ENCODE measurements at regions not wholly inside any gene's neighbourhood (a gene's known extent, or its start where the extent isn't known, plus 50 kb on each side); places are given as distances from the start of the nearest gene placed in this dataset.
A peak's percentile ranks its signal among the peaks of the same experiment; 100 is the strongest.

DNA sequence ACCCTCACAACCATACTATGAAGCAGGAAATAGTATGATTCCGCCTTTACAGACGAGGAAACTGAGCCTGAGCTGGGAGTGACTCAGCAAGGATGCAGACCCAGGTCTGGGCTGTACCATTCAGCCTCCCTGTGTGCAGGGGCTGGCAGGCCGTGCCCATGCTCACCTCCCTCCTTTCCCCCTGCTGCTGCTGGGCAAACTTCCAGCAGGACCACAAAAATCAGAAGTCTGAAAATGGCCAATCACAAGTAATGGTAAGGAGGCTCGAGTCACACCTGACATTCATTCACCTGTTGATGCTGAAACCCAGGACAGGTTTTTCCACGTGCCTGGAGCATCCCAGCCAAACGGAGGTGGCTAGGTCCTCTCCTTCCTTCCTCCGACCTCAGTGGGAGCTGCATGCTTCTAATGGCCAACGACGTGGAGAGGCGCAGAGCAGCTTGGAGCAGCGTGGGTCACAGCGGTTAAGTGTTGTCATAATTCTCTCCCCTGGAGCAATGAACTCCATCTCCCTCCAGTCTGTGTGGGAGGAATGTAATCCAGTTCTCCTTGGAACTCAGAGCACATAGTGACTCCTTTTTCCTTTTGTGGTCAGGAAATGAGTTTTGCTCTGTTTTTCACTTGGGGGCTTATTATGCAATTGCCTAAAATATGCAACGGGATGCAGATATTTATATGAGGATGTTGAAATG lies 371.7 kb downstream of the BCOR start:
- Histone ChIP-seq H3K36me3 (ENCODE audit: control insufficient read depth in 2 of 2, insufficient read depth in 2 of 2, low read length in 2 of 2) (no peaks in the 10 kb centered on the region), H3K27me3 (ENCODE audit: control insufficient read depth in 1 of 2, insufficient read depth in 2 of 2, low read length in 2 of 2) (peaks cover 0 to 32% of the 10 kb centered on the region in 2 donors), H3K4me1 (ENCODE audit: control insufficient read depth, insufficient read depth, low read length) (peaks cover 16% of the 10 kb centered on the region), H3K27ac (ENCODE audit: low read length) (no peak overlapping the region), H3K9me3 (ENCODE audit: control insufficient read depth in 2 of 2, low read length in 2 of 2) (peaks cover 0 to 7% of the 10 kb centered on the region in 2 donors), H3K9ac (ENCODE audit: low read length in 2 of 2) (no peak overlapping the region), H3K4me3 (ENCODE audit: low read length in 2 of 2) (no peak overlapping the region)

DNA sequence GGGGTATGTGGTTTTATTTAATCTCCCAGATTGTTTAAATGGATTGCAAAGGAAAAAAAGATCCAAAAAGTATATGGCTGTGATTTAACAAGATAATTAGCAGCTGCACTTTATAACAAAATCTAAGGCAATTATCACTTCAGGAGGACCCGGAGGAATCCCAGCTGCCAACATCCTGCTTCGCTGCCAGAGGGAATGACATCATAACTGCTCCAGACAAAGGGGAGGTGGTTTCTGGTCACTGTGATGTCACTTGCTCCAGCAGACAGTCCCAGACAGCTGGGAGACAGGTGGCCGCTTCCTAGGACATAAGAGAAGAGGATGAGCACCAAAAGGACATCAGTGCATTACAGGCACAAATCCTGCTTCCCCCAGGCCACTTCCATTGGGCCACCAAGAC lies 371.0 kb downstream of the BCOR start:
- Histone ChIP-seq H3K9ac (ENCODE audit: low read length in 2 of 2) (no peak overlapping the region), H3K9me3 (ENCODE audit: control insufficient read depth in 2 of 2, low read length in 2 of 2) (peaks cover 0 to 7% of the 10 kb centered on the region in 2 donors), H3K27ac (ENCODE audit: low read length) (no peak overlapping the region), H3K27me3 (ENCODE audit: control insufficient read depth in 1 of 2, insufficient read depth in 2 of 2, low read length in 2 of 2) (peaks cover 0 to 32% of the 10 kb centered on the region in 2 donors), H3K36me3 (ENCODE audit: control insufficient read depth in 2 of 2, insufficient read depth in 2 of 2, low read length in 2 of 2) (no peaks in the 10 kb centered on the region), H3K4me3 (ENCODE audit: low read length in 2 of 2) (no peak overlapping the region), H3K4me1 (ENCODE audit: control insufficient read depth, insufficient read depth, low read length) (peaks cover 22% of the 10 kb centered on the region)

DNA sequence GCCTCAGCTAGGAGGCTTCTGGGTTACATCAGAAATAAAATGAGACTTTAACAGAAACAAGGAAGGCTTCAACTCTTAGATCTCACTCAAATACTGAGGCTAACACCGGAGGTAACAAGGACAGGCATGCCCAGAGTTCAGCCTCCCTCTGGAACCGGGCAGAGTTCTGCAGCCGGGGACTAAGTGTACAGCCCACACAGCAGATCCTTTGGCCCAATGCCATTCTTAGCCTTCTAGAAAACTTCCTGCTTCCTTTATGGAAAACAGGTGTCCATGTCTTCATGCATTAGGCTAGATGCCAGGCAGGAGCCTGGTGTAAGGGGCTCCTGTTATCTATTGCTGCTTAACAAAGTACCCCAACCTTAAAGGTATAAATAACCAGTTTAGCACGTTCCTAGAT lies 369.7 kb downstream of the BCOR start:
- H3K27me3 ChIP-seq (ENCODE audit: control insufficient read depth in 1 of 2, insufficient read depth in 2 of 2, low read length in 2 of 2) = peaks cover 0 to 32% of the 10 kb centered on the region in 2 donors
- no peak overlapping the region for H3K9ac ChIP-seq (ENCODE audit: low read length in 2 of 2)
- no peak overlapping the region for H3K4me3 ChIP-seq (ENCODE audit: low read length in 2 of 2)
- H3K9me3 ChIP-seq (ENCODE audit: control insufficient read depth in 2 of 2, low read length in 2 of 2) = peaks cover 0 to 7% of the 10 kb centered on the region in 2 donors
- H3K36me3 ChIP-seq (ENCODE audit: control insufficient read depth in 2 of 2, insufficient read depth in 2 of 2, low read length in 2 of 2) = no peaks in the 10 kb centered on the region
- H3K4me1 ChIP-seq (ENCODE audit: control insufficient read depth, insufficient read depth, low read length) = peaks cover 26% of the 10 kb centered on the region
- no peak overlapping the region for H3K27ac ChIP-seq (ENCODE audit: low read length)

DNA sequence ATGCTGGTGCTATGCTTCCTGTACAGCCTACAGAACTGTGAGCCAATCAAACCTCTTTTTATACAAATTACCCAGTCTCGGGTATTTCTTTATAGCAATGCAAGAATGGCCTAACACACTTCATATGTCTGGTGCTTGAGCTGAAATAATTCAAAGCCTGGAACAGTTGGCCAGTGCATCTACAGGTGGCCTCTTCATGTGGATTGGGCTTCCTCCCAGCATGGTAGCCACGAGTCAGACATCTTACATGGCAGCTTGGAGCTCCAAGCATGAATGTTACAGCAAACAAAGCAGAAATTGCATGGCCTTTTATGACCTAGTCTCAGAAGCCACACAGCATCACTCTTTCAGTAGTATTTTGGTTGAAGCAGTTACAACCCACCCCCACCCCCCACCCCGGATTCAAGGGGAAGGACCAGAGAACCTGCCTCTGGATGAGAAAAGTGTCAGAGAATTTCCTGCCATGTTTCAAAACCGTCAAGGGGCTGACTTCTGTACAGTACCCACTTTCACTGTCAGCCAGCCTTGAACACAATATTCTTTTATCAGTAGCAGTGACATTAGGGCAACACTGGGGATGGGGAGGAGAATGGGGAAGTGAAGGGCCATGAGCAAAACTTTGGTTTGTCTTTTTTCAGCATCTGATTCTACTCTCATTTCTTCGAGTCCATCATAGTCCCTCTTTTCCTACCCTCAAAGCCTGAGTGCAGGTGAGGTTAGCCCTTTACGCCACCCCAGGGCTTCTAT lies 368.7 kb downstream of the BCOR start:
- Histone ChIP-seq H3K36me3 (ENCODE audit: control insufficient read depth in 2 of 2, insufficient read depth in 2 of 2, low read length in 2 of 2) (no peaks in the 10 kb centered on the region), H3K27me3 (ENCODE audit: control insufficient read depth in 1 of 2, insufficient read depth in 2 of 2, low read length in 2 of 2) (peaks cover 0 to 30% of the 10 kb centered on the region in 2 donors), H3K9ac (ENCODE audit: low read length in 2 of 2) (no peak overlapping the region), H3K27ac (ENCODE audit: low read length) (no peak overlapping the region), H3K4me1 (ENCODE audit: control insufficient read depth, insufficient read depth, low read length) (peaks cover 26% of the 10 kb centered on the region), H3K4me3 (ENCODE audit: low read length in 2 of 2) (no peak overlapping the region), H3K9me3 (ENCODE audit: control insufficient read depth in 2 of 2, low read length in 2 of 2) (peaks cover 0 to 7% of the 10 kb centered on the region in 2 donors)

DNA sequence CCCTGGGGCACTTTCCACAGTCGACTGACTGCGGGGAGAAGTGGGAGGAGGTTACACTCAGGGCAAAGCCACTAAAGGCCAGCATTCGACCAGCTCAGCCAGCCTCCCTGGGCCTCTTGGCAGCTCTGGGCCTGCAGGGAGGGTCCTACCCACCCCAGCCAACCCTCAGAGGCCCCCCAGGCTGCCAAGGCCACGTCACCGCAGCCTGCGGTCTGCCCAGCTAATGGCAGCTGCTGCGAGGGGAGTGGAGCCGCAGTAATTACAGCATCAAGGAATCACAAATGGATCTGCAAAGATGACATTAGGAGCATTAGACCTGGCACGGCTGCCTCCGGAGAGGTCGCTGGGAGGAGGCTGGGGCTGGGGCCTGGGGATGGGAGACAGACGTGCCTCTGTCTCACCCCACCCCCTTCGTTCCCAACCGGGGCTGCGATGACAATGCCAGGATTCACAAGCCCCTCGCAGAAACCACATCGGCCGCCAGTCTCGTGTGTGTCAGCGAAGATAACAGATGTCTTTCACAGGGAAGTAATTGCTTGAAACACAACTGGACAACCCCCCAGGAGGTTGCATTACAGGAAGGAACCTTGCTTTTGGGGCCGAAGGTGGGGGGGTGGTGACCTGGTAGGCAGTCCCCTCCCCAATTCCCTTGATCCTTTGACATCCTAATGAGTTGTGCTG lies 367.6 kb downstream of the BCOR start:
- Histone ChIP-seq H3K4me3 (ENCODE audit: low read length in 2 of 2) (no peak overlapping the region), H3K9ac (ENCODE audit: low read length in 2 of 2) (no peak overlapping the region), H3K9me3 (ENCODE audit: control insufficient read depth in 2 of 2, low read length in 2 of 2) (peaks cover 0 to 7% of the 10 kb centered on the region in 2 donors), H3K4me1 (ENCODE audit: control insufficient read depth, insufficient read depth, low read length) (peaks cover 29% of the 10 kb centered on the region), H3K36me3 (ENCODE audit: control insufficient read depth in 2 of 2, insufficient read depth in 2 of 2, low read length in 2 of 2) (no peaks in the 10 kb centered on the region), H3K27me3 (ENCODE audit: control insufficient read depth in 1 of 2, insufficient read depth in 2 of 2, low read length in 2 of 2) (peaks cover 0 to 27% of the 10 kb centered on the region in 2 donors), H3K27ac (ENCODE audit: low read length) (no peak overlapping the region)

DNA sequence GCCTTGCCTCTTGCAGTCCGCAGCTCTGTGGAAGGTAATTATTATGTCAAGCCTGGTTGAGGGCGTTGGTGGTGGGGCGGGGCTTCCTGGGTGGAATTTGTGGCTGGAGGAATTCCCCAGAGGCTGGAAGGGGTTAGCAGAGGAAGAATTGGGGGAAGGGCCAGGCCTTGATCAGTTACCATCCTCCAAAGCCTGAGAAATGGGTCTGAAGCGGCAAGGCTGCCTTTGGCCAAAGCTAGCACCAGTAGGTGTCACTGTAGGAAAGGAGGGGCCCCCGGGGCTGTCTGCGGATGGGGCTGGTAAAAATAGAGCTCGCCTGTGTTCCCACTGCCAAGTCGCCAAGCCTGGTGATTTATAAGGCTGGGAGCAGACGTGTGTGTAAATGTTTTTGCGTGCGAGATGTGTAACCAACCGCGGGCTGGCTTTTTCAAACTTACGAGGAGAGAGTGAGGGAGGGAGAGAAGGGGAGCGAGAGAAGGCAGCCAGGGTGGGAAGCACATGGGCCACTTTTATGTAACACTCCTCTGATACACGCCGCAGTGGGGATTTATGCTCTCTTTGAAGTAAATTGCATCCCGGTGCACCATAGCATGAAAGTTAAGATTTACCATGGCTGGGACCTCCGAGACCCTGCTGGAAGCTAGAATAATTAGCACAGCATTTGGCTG lies 367.0 kb downstream of the BCOR start:
- no peak overlapping the region for H3K9ac ChIP-seq (ENCODE audit: low read length in 2 of 2)
- peaks cover 0 to 21% of the 10 kb centered on the region in 2 donors for H3K27me3 ChIP-seq (ENCODE audit: control insufficient read depth in 1 of 2, insufficient read depth in 2 of 2, low read length in 2 of 2)
- H3K4me3 ChIP-seq (ENCODE audit: low read length in 2 of 2) = peak overlapping the region in 1 of 2 donors; percentile 15
- H3K4me1 ChIP-seq (ENCODE audit: control insufficient read depth, insufficient read depth, low read length) = peaks cover 34% of the 10 kb centered on the region
- H3K27ac ChIP-seq (ENCODE audit: low read length) = peak overlapping the region; percentile 31
- peaks cover 0 to 7% of the 10 kb centered on the region in 2 donors for H3K9me3 ChIP-seq (ENCODE audit: control insufficient read depth in 2 of 2, low read length in 2 of 2)
- H3K36me3 ChIP-seq (ENCODE audit: control insufficient read depth in 2 of 2, insufficient read depth in 2 of 2, low read length in 2 of 2) = no peaks in the 10 kb centered on the region

DNA sequence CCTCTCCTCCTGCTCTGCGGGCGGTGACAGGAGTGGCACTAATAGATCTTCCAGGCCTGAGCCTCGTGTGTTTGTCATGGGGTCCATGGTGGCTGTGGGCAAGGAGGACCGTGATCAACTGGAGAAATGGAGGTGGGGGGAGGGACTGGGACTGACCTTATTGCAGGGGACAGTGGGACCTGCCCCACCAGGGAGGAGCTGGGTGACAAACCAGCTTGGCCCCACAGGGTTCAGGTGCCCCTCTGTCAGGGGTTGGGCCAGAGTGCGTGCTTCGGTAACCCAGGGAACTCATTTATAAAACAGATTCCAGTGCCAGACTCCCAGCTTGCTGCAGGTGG lies 366.5 kb downstream of the BCOR start:
- H3K27ac ChIP-seq (ENCODE audit: low read length) = peak overlapping the region; percentile 31
- H3K4me1 ChIP-seq (ENCODE audit: control insufficient read depth, insufficient read depth, low read length) = peaks cover 38% of the 10 kb centered on the region
- no peaks in the 10 kb centered on the region for H3K36me3 ChIP-seq (ENCODE audit: control insufficient read depth in 2 of 2, insufficient read depth in 2 of 2, low read length in 2 of 2)
- peak overlapping the region in 1 of 2 donors; percentile 15 for H3K4me3 ChIP-seq (ENCODE audit: low read length in 2 of 2)
- H3K9ac ChIP-seq (ENCODE audit: low read length in 2 of 2) = no peak overlapping the region
- peaks cover 0 to 17% of the 10 kb centered on the region in 2 donors for H3K27me3 ChIP-seq (ENCODE audit: control insufficient read depth in 1 of 2, insufficient read depth in 2 of 2, low read length in 2 of 2)
- peaks cover 0 to 7% of the 10 kb centered on the region in 2 donors for H3K9me3 ChIP-seq (ENCODE audit: control insufficient read depth in 2 of 2, low read length in 2 of 2)

DNA sequence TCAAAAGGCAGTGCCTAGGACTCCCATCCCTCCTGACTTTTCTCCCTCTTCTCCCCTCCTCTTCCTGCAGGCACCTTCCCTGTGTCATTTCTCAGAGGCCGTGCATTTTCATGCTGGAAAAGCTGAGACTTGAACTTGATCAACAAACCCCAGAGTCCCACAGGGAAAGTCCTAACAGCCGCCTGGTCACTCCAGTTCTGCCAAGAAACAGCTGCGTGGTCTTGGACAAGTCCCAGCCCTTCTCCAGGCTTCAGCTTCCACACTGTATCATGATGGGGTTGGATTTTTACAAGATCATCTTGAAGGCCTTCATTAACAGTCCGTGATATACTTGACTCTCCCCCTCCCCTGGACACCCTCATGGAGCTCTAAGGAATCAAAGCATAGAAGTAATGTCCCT lies 366.0 kb downstream of the BCOR start:
- no peak overlapping the region for H3K4me3 ChIP-seq (ENCODE audit: low read length in 2 of 2)
- peaks cover 42% of the 10 kb centered on the region for H3K4me1 ChIP-seq (ENCODE audit: control insufficient read depth, insufficient read depth, low read length)
- H3K36me3 ChIP-seq (ENCODE audit: control insufficient read depth in 2 of 2, insufficient read depth in 2 of 2, low read length in 2 of 2) = no peaks in the 10 kb centered on the region
- peaks cover 0 to 17% of the 10 kb centered on the region in 2 donors for H3K27me3 ChIP-seq (ENCODE audit: control insufficient read depth in 1 of 2, insufficient read depth in 2 of 2, low read length in 2 of 2)
- peaks cover 0 to 7% of the 10 kb centered on the region in 2 donors for H3K9me3 ChIP-seq (ENCODE audit: control insufficient read depth in 2 of 2, low read length in 2 of 2)
- H3K27ac ChIP-seq (ENCODE audit: low read length) = no peak overlapping the region
- no peak overlapping the region for H3K9ac ChIP-seq (ENCODE audit: low read length in 2 of 2)

DNA sequence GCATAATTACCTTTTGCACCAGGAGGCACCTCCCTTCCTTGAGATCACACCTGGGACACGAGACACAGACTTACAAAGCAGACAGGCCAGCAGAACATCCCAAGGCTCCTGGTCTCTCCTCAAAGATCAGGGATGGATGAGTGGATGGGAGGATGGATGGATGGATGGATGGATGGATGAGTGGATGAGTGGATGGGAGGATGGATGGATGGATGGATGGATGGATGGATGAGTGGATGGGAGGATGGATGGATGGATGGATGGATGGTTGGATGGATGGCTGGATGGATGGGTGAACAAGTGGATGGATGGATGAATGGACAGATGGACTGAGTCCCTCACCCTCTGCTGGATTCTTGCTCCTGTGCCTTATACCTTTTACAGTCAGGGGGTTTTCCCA lies 364.0 kb downstream of the BCOR start:
- peaks cover 37% of the 10 kb centered on the region for H3K4me1 ChIP-seq (ENCODE audit: control insufficient read depth, insufficient read depth, low read length)
- H3K9ac ChIP-seq (ENCODE audit: low read length in 2 of 2) = no peak overlapping the region
- H3K27me3 ChIP-seq (ENCODE audit: control insufficient read depth in 1 of 2, insufficient read depth in 2 of 2, low read length in 2 of 2) = peaks cover 0 to 7% of the 10 kb centered on the region in 2 donors
- H3K27ac ChIP-seq (ENCODE audit: low read length) = no peak overlapping the region
- no peak overlapping the region for H3K4me3 ChIP-seq (ENCODE audit: low read length in 2 of 2)
- H3K9me3 ChIP-seq (ENCODE audit: control insufficient read depth in 2 of 2, low read length in 2 of 2) = peaks cover 0 to 6% of the 10 kb centered on the region in 2 donors
- no peaks in the 10 kb centered on the region for H3K36me3 ChIP-seq (ENCODE audit: control insufficient read depth in 2 of 2, insufficient read depth in 2 of 2, low read length in 2 of 2)

DNA sequence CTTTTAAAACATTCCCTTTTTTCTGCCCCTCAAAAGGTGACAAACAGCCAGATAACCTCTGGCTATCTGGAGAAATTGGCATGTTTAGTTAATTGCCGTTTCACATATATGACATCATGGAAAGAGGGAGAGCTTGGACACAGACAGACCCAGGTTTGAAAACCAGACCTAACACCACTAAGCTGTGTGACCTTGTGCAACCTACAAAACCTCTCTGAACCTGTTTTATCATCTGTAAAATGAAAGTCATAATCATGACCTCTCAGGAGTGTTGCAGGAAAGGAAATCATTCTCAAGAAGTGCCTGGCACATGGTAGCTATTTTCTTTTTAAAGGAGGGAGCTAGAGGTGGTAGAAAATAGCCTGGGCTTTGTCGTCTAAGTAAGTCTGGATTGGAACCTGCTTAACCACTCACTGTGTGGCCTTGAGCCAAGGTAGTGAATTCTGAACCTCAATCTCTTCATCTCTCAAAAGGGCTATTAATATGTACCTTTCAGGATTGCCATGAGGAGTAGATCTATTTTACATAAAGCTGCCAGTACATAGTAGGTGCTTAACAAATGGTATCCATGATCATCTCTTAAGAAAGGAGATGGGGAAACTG lies 363.5 kb downstream of the BCOR start:
- Histone ChIP-seq H3K36me3 (ENCODE audit: control insufficient read depth in 2 of 2, insufficient read depth in 2 of 2, low read length in 2 of 2) (no peaks in the 10 kb centered on the region), H3K4me1 (ENCODE audit: control insufficient read depth, insufficient read depth, low read length) (peaks cover 37% of the 10 kb centered on the region), H3K9me3 (ENCODE audit: control insufficient read depth in 2 of 2, low read length in 2 of 2) (peaks cover 0 to 1% of the 10 kb centered on the region in 2 donors), H3K27ac (ENCODE audit: low read length) (no peak overlapping the region), H3K27me3 (ENCODE audit: control insufficient read depth in 1 of 2, insufficient read depth in 2 of 2, low read length in 2 of 2) (peaks cover 0 to 7% of the 10 kb centered on the region in 2 donors), H3K9ac (ENCODE audit: low read length in 2 of 2) (no peak overlapping the region), H3K4me3 (ENCODE audit: low read length in 2 of 2) (no peak overlapping the region)
